ENCODE measurements at regions not wholly inside any gene's neighbourhood (a gene's known extent, or its start where the extent isn't known, plus 50 kb on each side); places are given as distances from the start of the nearest gene placed in this dataset.
A peak's percentile ranks its signal among the peaks of the same experiment; 100 is the strongest.

- no peaks in the 10 kb centered on the region for H3K9me3 ChIP-seq (ENCODE audit: control insufficient read depth, insufficient read depth, low read depth, low read length)
- no peaks in the 10 kb centered on the region for H3K36me3 ChIP-seq (ENCODE audit: control insufficient read depth, insufficient read depth, low read length)
- H3K4me1 ChIP-seq (ENCODE audit: control insufficient read depth, extremely low read depth, insufficient read depth, low read length), result no peaks in the 10 kb centered on the region
- TF ChIP-seq CTCF (conservative IDR thresholded peaks at IDR 0.05 in 1 of 2, IDR thresholded peaks at IDR 0.05 in 1 of 2; ENCODE audit: low read depth in 1 of 2, low read length in 2 of 2) (no peak), EZH2 (IDR thresholded peaks at IDR 0.05; ENCODE audit: low read length, missing control alignments) (no peak)
- H3K9ac ChIP-seq (ENCODE audit: insufficient read depth, low read length), result no peak overlapping the region
- peak overlapping the region in 2 of 4 experiments; percentile 2 to 18 for H3K4me3 ChIP-seq (replicated peaks in 1 of 4; ENCODE audit: control extremely low read depth in 1 of 4, insufficient read depth in 1 of 4, low read depth in 3 of 4, low read length in 4 of 4)
- no peak overlapping the region for H2AFZ ChIP-seq (ENCODE audit: low read length)
- peak; percentile 36 to 67 for DNase-seq (ENCODE audit: low read depth in 2 of 2)
- no peak overlapping the region for H3K27ac ChIP-seq (ENCODE audit: insufficient read depth, low read length)
- H3K27me3 ChIP-seq (ENCODE audit: control insufficient read depth, insufficient read depth, low read length), result no peaks in the 10 kb centered on the region
- H3K79me2 ChIP-seq (ENCODE audit: control insufficient read depth, insufficient read depth, low read length), result no peaks in the 10 kb centered on the region
- H4K20me1 ChIP-seq (ENCODE audit: control insufficient read depth, extremely low read depth, insufficient read depth, low read length), result no peaks in the 10 kb centered on the region
- H3K4me2 ChIP-seq (ENCODE audit: extremely low read depth, insufficient read depth, low read length), result no peak overlapping the region
Observed at GRCh38 chrX:116239944-116240840, 69.6 kb downstream of the AGTR2 start.

GRCh38 chrX:116241001-116241400 is 70.5 kb downstream of the AGTR2 start:
- Histone ChIP-seq H3K4me3 (replicated peaks in 1 of 4; ENCODE audit: control extremely low read depth in 1 of 4, insufficient read depth in 1 of 4, low read depth in 3 of 4, low read length in 4 of 4) (no peak overlapping the region), H3K36me3 (ENCODE audit: control insufficient read depth, insufficient read depth, low read length) (no peaks in the 10 kb centered on the region), H3K4me2 (ENCODE audit: extremely low read depth, insufficient read depth, low read length) (no peak overlapping the region), H3K9me3 (ENCODE audit: control insufficient read depth, insufficient read depth, low read depth, low read length) (no peaks in the 10 kb centered on the region), H3K27ac (ENCODE audit: insufficient read depth, low read length) (no peak overlapping the region), H2AFZ (ENCODE audit: low read length) (no peak overlapping the region), H3K27me3 (ENCODE audit: control insufficient read depth, insufficient read depth, low read length) (no peaks in the 10 kb centered on the region), H3K4me1 (ENCODE audit: control insufficient read depth, extremely low read depth, insufficient read depth, low read length) (no peaks in the 10 kb centered on the region), H3K79me2 (ENCODE audit: control insufficient read depth, insufficient read depth, low read length) (no peaks in the 10 kb centered on the region), H4K20me1 (ENCODE audit: control insufficient read depth, extremely low read depth, insufficient read depth, low read length) (no peaks in the 10 kb centered on the region), H3K9ac (ENCODE audit: insufficient read depth, low read length) (no peak overlapping the region)
- TF ChIP-seq EZH2 (IDR thresholded peaks at IDR 0.05; ENCODE audit: low read length, missing control alignments) (no peak), CTCF (conservative IDR thresholded peaks at IDR 0.05 in 1 of 2, IDR thresholded peaks at IDR 0.05 in 1 of 2; ENCODE audit: low read depth in 1 of 2, low read length in 2 of 2) (no peak)
- peak in 1 of 2 donors; percentile 9 for DNase-seq (ENCODE audit: low read depth in 2 of 2)

GRCh38 chrX:116243039-116243438 is 72.5 kb downstream of the AGTR2 start:
- Histone ChIP-seq H3K4me1 (ENCODE audit: control insufficient read depth, extremely low read depth, insufficient read depth, low read length) (no peaks in the 10 kb centered on the region), H3K36me3 (ENCODE audit: control insufficient read depth, insufficient read depth, low read length) (no peaks in the 10 kb centered on the region), H4K20me1 (ENCODE audit: control insufficient read depth, extremely low read depth, insufficient read depth, low read length) (no peaks in the 10 kb centered on the region), H3K79me2 (ENCODE audit: control insufficient read depth, insufficient read depth, low read length) (no peaks in the 10 kb centered on the region), H3K27ac (ENCODE audit: insufficient read depth, low read length) (no peak overlapping the region), H3K4me3 (replicated peaks in 1 of 4; ENCODE audit: control extremely low read depth in 1 of 4, insufficient read depth in 1 of 4, low read depth in 3 of 4, low read length in 4 of 4) (no peak overlapping the region), H3K4me2 (ENCODE audit: extremely low read depth, insufficient read depth, low read length) (no peak overlapping the region), H2AFZ (ENCODE audit: low read length) (no peak overlapping the region), H3K9me3 (ENCODE audit: control insufficient read depth, insufficient read depth, low read depth, low read length) (no peaks in the 10 kb centered on the region), H3K9ac (ENCODE audit: insufficient read depth, low read length) (no peak overlapping the region), H3K27me3 (ENCODE audit: control insufficient read depth, insufficient read depth, low read length) (no peaks in the 10 kb centered on the region)
- no peak for DNase-seq (ENCODE audit: low read depth in 2 of 2)
- no peak for TF ChIP-seq CTCF (conservative IDR thresholded peaks at IDR 0.05 in 1 of 2, IDR thresholded peaks at IDR 0.05 in 1 of 2; ENCODE audit: low read depth in 1 of 2, low read length in 2 of 2)
- no peak for TF ChIP-seq EZH2 (IDR thresholded peaks at IDR 0.05; ENCODE audit: low read length, missing control alignments)
